ENCODE measurements at regions not wholly inside any gene's neighbourhood (a gene's known extent, or its start where the extent isn't known, plus 50 kb on each side); places are given as distances from the start of the nearest gene placed in this dataset.
"Not testable (repeated sequence)": the region's sequence is repeated elsewhere in the genome, so short reads cannot be mapped to it uniquely, and the experiment has no call there.

- DNase-seq: no peak
These were observed 586.5 kb upstream of the NRG3 start for GRCh38 chr10:81288544-81288943.

GRCh38 chr10:81297292-81297691 lies 577.7 kb upstream of the NRG3 start:
- DNase-seq: no peak

- DNase-seq: no peak
These were observed 571.3 kb upstream of the NRG3 start for GRCh38 chr10:81303656-81304055.

GRCh38 chr10:81306971-81307782 lies 567.8 kb upstream of the NRG3 start:
- no peak for DNase-seq

GRCh38 chr10:81309041-81309552 lies 565.9 kb upstream of the NRG3 start:
- DNase-seq: no peak

- no peak for DNase-seq
These were observed 560.5 kb upstream of the NRG3 start for GRCh38 chr10:81314471-81314870.

GRCh38 chr10:81315026-81315425 lies 560.0 kb upstream of the NRG3 start:
- no peak for DNase-seq

- no peak for DNase-seq
These were observed 527.0 kb upstream of the NRG3 start for GRCh38 chr10:81348003-81348402.

GRCh38 chr10:81367132-81367531 lies 507.9 kb upstream of the NRG3 start:
- DNase-seq: no peak

- no peak for DNase-seq
These were observed 488.2 kb upstream of the NRG3 start for GRCh38 chr10:81386817-81387216.

- no peak for DNase-seq
These were observed 471.5 kb upstream of the NRG3 start for GRCh38 chr10:81403451-81403850.

- no peak for DNase-seq
These were observed 469.6 kb upstream of the NRG3 start for GRCh38 chr10:81405399-81405798.

GRCh38 chr10:81414038-81414437 lies 461.0 kb upstream of the NRG3 start:
- DNase-seq: no peak

- no peak for DNase-seq
These were observed 448.3 kb upstream of the NRG3 start for GRCh38 chr10:81426722-81427121.

GRCh38 chr10:81428456-81429134 lies 446.4 kb upstream of the NRG3 start:
- DNase-seq: no peak

GRCh38 chr10:81439445-81439844 lies 435.5 kb upstream of the NRG3 start:
- no peak for DNase-seq

- not testable (repeated sequence) for DNase-seq
These were observed 433.4 kb upstream of the NRG3 start for GRCh38 chr10:81441624-81442023.

GRCh38 chr10:81444242-81444929 lies 430.6 kb upstream of the NRG3 start:
- no peak for DNase-seq

GRCh38 chr10:81450651-81451050 lies 424.3 kb upstream of the NRG3 start:
- no peak for DNase-seq

- no peak for DNase-seq
These were observed 402.0 kb upstream of the NRG3 start for GRCh38 chr10:81472927-81473470.

GRCh38 chr10:81473755-81474154 lies 401.2 kb upstream of the NRG3 start:
- no peak for DNase-seq

GRCh38 chr10:81479316-81479715 lies 395.7 kb upstream of the NRG3 start:
- DNase-seq: no peak

- no peak for DNase-seq
These were observed 378.4 kb upstream of the NRG3 start for GRCh38 chr10:81496626-81497025.

Data from COR-L47 (cell line).